ENCODE measurements at regions not wholly inside any gene's neighbourhood (a gene's known extent, or its start where the extent isn't known, plus 50 kb on each side); places are given as distances from the start of the nearest gene placed in this dataset.

GRCh38 chr7:22666732-22667131 lies 60.3 kb upstream of the IL6 start:
- TF ChIP-seq CTCF (IDR thresholded peaks at IDR 0.05) (no peak), POLR2A (IDR thresholded peaks at IDR 0.05) (no peak)

Measured in adrenal gland (tissue), 5 donors.